ENCODE measurements at regions not wholly inside any gene's neighbourhood (a gene's known extent, or its start where the extent isn't known, plus 50 kb on each side); places are given as distances from the start of the nearest gene placed in this dataset.
A peak's percentile ranks its signal among the peaks of the same experiment; 100 is the strongest.

- no peak for TF ChIP-seq CEBPZ (IDR thresholded peaks at IDR 0.05; ENCODE audit: low read depth, low read length)
- no peak; the same call in 1 of the 2 replicates for TF ChIP-seq CHD1 (IDR thresholded peaks at IDR 0.05; ENCODE audit: low read depth, low read length)
- TF ChIP-seq TCF7 (IDR thresholded peaks at IDR 0.05; ENCODE audit: borderline replicate concordance), result no peak
- no peak for TF ChIP-seq ZNF24 (IDR thresholded peaks at IDR 0.05)
- TF ChIP-seq ZNF687 (IDR thresholded peaks at IDR 0.05), result peak; percentile 86
- TF ChIP-seq STAT1 (conservative IDR thresholded peaks at IDR 0.05), result peak; percentile 61; the same call in 1 of the 2 replicates
- peak; percentile 65 for TF ChIP-seq RUNX3 (IDR thresholded peaks at IDR 0.05; ENCODE audit: low read length)
- TF ChIP-seq TCF3 (IDR thresholded peaks at IDR 0.05; ENCODE audit: borderline replicate concordance, insufficient read depth, low read depth, low read length), result no peak
- no peak; the same call in 1 of the 2 replicates for TF ChIP-seq ZNF384 (IDR thresholded peaks at IDR 0.05; ENCODE audit: borderline replicate concordance, low read depth, low read length)
- no peak for TF ChIP-seq BMI1 (IDR thresholded peaks at IDR 0.05; ENCODE audit: borderline replicate concordance)
- TF ChIP-seq POLR2A (IDR thresholded peaks at IDR 0.05; ENCODE audit: low read depth, low read length), result peak; percentile 96
- TF ChIP-seq CHD4 (IDR thresholded peaks at IDR 0.05), result no peak
- TF ChIP-seq DPF2 (IDR thresholded peaks at IDR 0.05), result peak; percentile 88
- no peak for TF ChIP-seq CUX1 (IDR thresholded peaks at IDR 0.05; ENCODE audit: insufficient replicate concordance, low read depth, low read length)
- TF ChIP-seq CBX3 (IDR thresholded peaks at IDR 0.05; ENCODE audit: borderline replicate concordance, low read depth), result no peak
- no peak for TF ChIP-seq JUNB (IDR thresholded peaks at IDR 0.05)
- no peak for TF ChIP-seq ESRRA (IDR thresholded peaks at IDR 0.05; ENCODE audit: low read length)
- no peak for TF ChIP-seq RCOR1 (conservative IDR thresholded peaks at IDR 0.05; ENCODE audit: low read depth, low read length)
- TF ChIP-seq NFIC (IDR thresholded peaks at IDR 0.05; ENCODE audit: low read depth, low read length), result no peak; the same call in 1 of the 2 replicates
- TF ChIP-seq HDGF (IDR thresholded peaks at IDR 0.05), result peak; percentile 54; the same call in 1 of the 2 replicates
Observed at GRCh38 chr9:6703898-6704639, 53.7 kb upstream of the KDM4C start (continued).

All from GM12878 (cell line).